ENCODE measurements at regions not wholly inside any gene's neighbourhood (a gene's known extent, or its start where the extent isn't known, plus 50 kb on each side); places are given as distances from the start of the nearest gene placed in this dataset.

GRCh38 chr1:29829448-29830344 lies 593.4 kb downstream of the PTPRU start:
- Histone ChIP-seq H3K27me3 (ENCODE audit: control insufficient read depth, extremely low read depth, insufficient read depth, low read length) (no peaks in the 10 kb centered on the region), H3K9ac (ENCODE audit: control insufficient read depth, extremely low read depth, insufficient read depth, low read length) (no peak overlapping the region), H3K27ac (ENCODE audit: control insufficient read depth, insufficient read depth, low read length) (no peak overlapping the region), H3K79me2 (ENCODE audit: control insufficient read depth, insufficient read depth, low read length) (no peaks in the 10 kb centered on the region), H3K4me1 (ENCODE audit: control insufficient read depth, extremely low read depth, insufficient read depth, low read length) (no peaks in the 10 kb centered on the region), H3K9me3 (ENCODE audit: control insufficient read depth, low read depth, low read length) (peaks cover 2% of the 10 kb centered on the region), H3K36me3 (ENCODE audit: control insufficient read depth in 2 of 2, extremely low read depth in 1 of 2, insufficient read depth in 2 of 2, low read length in 2 of 2) (no peaks in the 10 kb centered on the region), H3K4me2 (ENCODE audit: control insufficient read depth, extremely low read depth, insufficient read depth, low read depth, low read length) (no peak overlapping the region), H3K4me3 (ENCODE audit: control insufficient read depth in 2 of 3, extremely low read depth in 1 of 3, insufficient read depth in 2 of 3, low read depth in 1 of 3, low read length in 3 of 3) (no peak overlapping the region), H3K9me1 (ENCODE audit: control insufficient read depth, extremely low read depth, insufficient read depth, low read length) (no peaks in the 10 kb centered on the region), H2AFZ (ENCODE audit: control insufficient read depth, low read length) (no peak overlapping the region), H4K20me1 (ENCODE audit: control insufficient read depth, extremely low read depth, insufficient read depth, low read length) (no peaks in the 10 kb centered on the region)
- no peak for FAIRE-seq
- dilution Hi-C loops (cut with MboI; ENCODE audit: extremely low pct_ligation_motif_present, low sequenced_read_pairs): no loop called here
- TF ChIP-seq CTCF (optimal IDR thresholded peaks at IDR 0.05 in 1 of 3, IDR thresholded peaks at IDR 0.05 in 1 of 3, conservative IDR thresholded peaks at IDR 0.05 in 1 of 3; ENCODE audit: extremely low read depth in 1 of 3, insufficient read depth in 2 of 3, low read length in 3 of 3) (no peak), EZH2 (IDR thresholded peaks at IDR 0.05; ENCODE audit: low read length) (no peak)
- DNase-seq (ENCODE audit: low read depth, low spot score): no peak

- Histone ChIP-seq H3K36me3 (ENCODE audit: control insufficient read depth in 2 of 2, extremely low read depth in 1 of 2, insufficient read depth in 2 of 2, low read length in 2 of 2) (no peaks in the 10 kb centered on the region), H3K4me1 (ENCODE audit: control insufficient read depth, extremely low read depth, insufficient read depth, low read length) (no peaks in the 10 kb centered on the region), H3K9ac (ENCODE audit: control insufficient read depth, extremely low read depth, insufficient read depth, low read length) (no peak overlapping the region), H3K79me2 (ENCODE audit: control insufficient read depth, insufficient read depth, low read length) (no peaks in the 10 kb centered on the region), H3K9me3 (ENCODE audit: control insufficient read depth, low read depth, low read length) (peaks cover 2% of the 10 kb centered on the region), H2AFZ (ENCODE audit: control insufficient read depth, low read length) (no peak overlapping the region), H3K27ac (ENCODE audit: control insufficient read depth, insufficient read depth, low read length) (no peak overlapping the region), H4K20me1 (ENCODE audit: control insufficient read depth, extremely low read depth, insufficient read depth, low read length) (no peaks in the 10 kb centered on the region), H3K9me1 (ENCODE audit: control insufficient read depth, extremely low read depth, insufficient read depth, low read length) (no peaks in the 10 kb centered on the region), H3K4me2 (ENCODE audit: control insufficient read depth, extremely low read depth, insufficient read depth, low read depth, low read length) (no peak overlapping the region), H3K4me3 (ENCODE audit: control insufficient read depth in 2 of 3, extremely low read depth in 1 of 3, insufficient read depth in 2 of 3, low read depth in 1 of 3, low read length in 3 of 3) (no peak overlapping the region), H3K27me3 (ENCODE audit: control insufficient read depth, extremely low read depth, insufficient read depth, low read length) (no peaks in the 10 kb centered on the region)
- dilution Hi-C loops (cut with MboI; ENCODE audit: extremely low pct_ligation_motif_present, low sequenced_read_pairs): no loop called here
- no peak for TF ChIP-seq CTCF (optimal IDR thresholded peaks at IDR 0.05 in 1 of 3, IDR thresholded peaks at IDR 0.05 in 1 of 3, conservative IDR thresholded peaks at IDR 0.05 in 1 of 3; ENCODE audit: extremely low read depth in 1 of 3, insufficient read depth in 2 of 3, low read length in 3 of 3)
- TF ChIP-seq EZH2 (IDR thresholded peaks at IDR 0.05; ENCODE audit: low read length): no peak
- DNase-seq (ENCODE audit: low read depth, low spot score): no peak
- FAIRE-seq: no peak
Measured at GRCh38 chr1:29828526-29829447, 592.5 kb downstream of the PTPRU start.

All from keratinocyte (primary cell).